Testis (tissue), 2 donors: ENCODE measurements at regions not wholly inside any gene's neighbourhood (a gene's known extent, or its start where the extent isn't known, plus 50 kb on each side); places are given as distances from the start of the nearest gene placed in this dataset.

Experiments used
- CTCF ChIP-seq, 3 experiments: fragments of 450-650 bp in 2 of 3; fragments of 200-600 bp in 1 of 3; sonication (generic) in 1 of 3; IDR thresholded peaks; one replicate each; pipeline ENCODE4 v1.5.1; 2016 to 2019; ENCODE audit warnings: antibody characterized with exemption in 3 of 3, mild to moderate bottlenecking in 2 of 3, moderate library complexity in 1 of 3
- POLR2A ChIP-seq: fragments of 450-650 bp; IDR thresholded peaks from one replicate; pipeline ENCODE4 v1.6.1; 2017; ENCODE audit warnings: antibody characterized with exemption, mild to moderate bottlenecking, moderate library complexity

GRCh38 chr1:198939956-198940355 is 301.1 kb downstream of the PTPRC start:
- TF ChIP-seq CTCF (IDR thresholded peaks at IDR 0.05) = no peak
- no peak for TF ChIP-seq POLR2A
